SH-SY5Y (cell line): ENCODE measurements at regions not wholly inside any gene's neighbourhood (a gene's known extent, or its start where the extent isn't known, plus 50 kb on each side); places are given as distances from the start of the nearest gene placed in this dataset.

ENCODE experiments used
- GATA2 ChIP-seq: IDR thresholded peaks from 2 replicates; pipeline ENCODE4 v1.6.1; 2011; ENCODE audit warnings: mild to moderate bottlenecking, low read depth, low read length
- GATA3 ChIP-seq: IDR thresholded peaks from 2 replicates; pipeline ENCODE4 v1.6.1; 2011; ENCODE audit warnings: low read depth, mild to moderate bottlenecking, low read length, moderate library complexity

- TF ChIP-seq GATA2 (no peak), GATA3 (no peak)
Measured at GRCh38 chr1:60878323-60878722, 204.0 kb upstream of the NFIA start.

GRCh38 chr1:60877376-60877775 is 205.0 kb upstream of the NFIA start:
- no peak for TF ChIP-seq GATA2
- TF ChIP-seq GATA3 = no peak

- TF ChIP-seq GATA3 (no peak), GATA2 (no peak)
Measured at GRCh38 chr1:60876952-60877351, 205.4 kb upstream of the NFIA start.

GRCh38 chr1:60875138-60875537 is 207.2 kb upstream of the NFIA start:
- no peak for TF ChIP-seq GATA2
- no peak for TF ChIP-seq GATA3

- TF ChIP-seq GATA3 (no peak), GATA2 (no peak)
Measured at GRCh38 chr1:60874718-60875117, 207.6 kb upstream of the NFIA start.

GRCh38 chr1:60872426-60873054 is 209.8 kb upstream of the NFIA start:
- no peak for TF ChIP-seq GATA2
- no peak for TF ChIP-seq GATA3

- TF ChIP-seq GATA3 = no peak
- TF ChIP-seq GATA2 = no peak
Measured at GRCh38 chr1:60870269-60870865, 212.0 kb upstream of the NFIA start.

- TF ChIP-seq GATA3 (no peak), GATA2 (no peak)
Measured at GRCh38 chr1:60868901-60869663, 213.3 kb upstream of the NFIA start.

- TF ChIP-seq GATA2 = no peak
Measured at GRCh38 chr1:60867782-60868181, 214.6 kb upstream of the NFIA start.

- no peak for TF ChIP-seq GATA3
- no peak for TF ChIP-seq GATA2
Measured at GRCh38 chr1:60866917-60867531, 215.3 kb upstream of the NFIA start.

GRCh38 chr1:60866226-60866900 is 216.0 kb upstream of the NFIA start:
- TF ChIP-seq GATA3 (no peak), GATA2 (no peak)

GRCh38 chr1:60865166-60865565 is 217.2 kb upstream of the NFIA start:
- TF ChIP-seq GATA2 = peak; percentile 93
- TF ChIP-seq GATA3 = peak; percentile 70

- no peak for TF ChIP-seq GATA3
- no peak for TF ChIP-seq GATA2
Measured at GRCh38 chr1:60864722-60865121, 217.6 kb upstream of the NFIA start.

GRCh38 chr1:60863131-60863530 is 219.2 kb upstream of the NFIA start:
- TF ChIP-seq GATA3 (no peak), GATA2 (no peak)

GRCh38 chr1:60861961-60862567 is 220.3 kb upstream of the NFIA start:
- TF ChIP-seq GATA3 (no peak), GATA2 (no peak)

- TF ChIP-seq GATA2 (no peak), GATA3 (no peak)
Measured at GRCh38 chr1:60859111-60859510, 223.2 kb upstream of the NFIA start.
